ENCODE measurements at regions not wholly inside any gene's neighbourhood (a gene's known extent, or its start where the extent isn't known, plus 50 kb on each side); places are given as distances from the start of the nearest gene placed in this dataset.

- H4K20me1 ChIP-seq (ENCODE audit: insufficient read depth, low read length) = no peaks in the 10 kb centered on the region
- H3K4me2 ChIP-seq (ENCODE audit: low read depth, low read length) = no peak overlapping the region
- H2BK20ac ChIP-seq (ENCODE audit: low read depth, low read length) = no peak overlapping the region
- intact Hi-C loops (cut with micrococcal nuclease) (no loop called here), in situ Hi-C loops (cut with MboI; ENCODE audit: low sequenced_read_pairs) (no loop called here), dilution Hi-C loops (cut with HindIII; ENCODE audit: low sequenced_read_pairs, unreplicated experiment) (no loop called here)
- no peak overlapping the region for H4K5ac ChIP-seq (ENCODE audit: low read depth, low read length)
- H2BK15ac ChIP-seq (ENCODE audit: low read depth, low read length) = no peak overlapping the region
- H4K8ac ChIP-seq (ENCODE audit: low read depth in 2 of 2, low read length in 2 of 2) = no peak overlapping the region
- no peak overlapping the region for H3K18ac ChIP-seq (ENCODE audit: low read depth, low read length)
- TF ChIP-seq MAFK (IDR thresholded peaks at IDR 0.05; ENCODE audit: low read depth, low read length) = no peak
- no peak for TF ChIP-seq MXI1 (IDR thresholded peaks at IDR 0.05; ENCODE audit: borderline replicate concordance, low read depth, low read length)
- no peak for TF ChIP-seq POLR2A (IDR thresholded peaks at IDR 0.05; ENCODE audit: low read depth, low read length)
- no peak for TF ChIP-seq ELK1 (IDR thresholded peaks at IDR 0.05; ENCODE audit: borderline replicate concordance, low read depth, low read length)
- no peak for TF ChIP-seq FOS (IDR thresholded peaks at IDR 0.05; ENCODE audit: low read depth, low read length)
- no peak overlapping the region for H2AK5ac ChIP-seq (ENCODE audit: low read depth, low read length)
- H3K4me3 ChIP-seq (ENCODE audit: insufficient read depth, low read depth, low read length) = no peak overlapping the region
- no peak overlapping the region for H3K56ac ChIP-seq (ENCODE audit: extremely low read depth, insufficient read depth, low read length)
- H3K23ac ChIP-seq (ENCODE audit: low read depth, low read length) = no peak overlapping the region
- POLR2A ChIA-PET (ENCODE audit: unreplicated experiment) = no interaction called here
- H2BK120ac ChIP-seq (ENCODE audit: low read depth, low read length) = no peak overlapping the region
- no peak overlapping the region for H3K9ac ChIP-seq (ENCODE audit: low read depth, low read length)
- H2AK9ac ChIP-seq (replicated peaks; ENCODE audit: low read depth, low read length, poor library complexity) = no peak overlapping the region
- no TSS peak for BruUV-seq (replicated peaks)
- H3K79me1 ChIP-seq (ENCODE audit: low read depth in 1 of 2, low read length in 2 of 2) = no peaks in the 10 kb centered on the region
- H4K91ac ChIP-seq (ENCODE audit: insufficient read depth, low read depth, low read length) = no peak overlapping the region
- CTCF ChIA-PET = interaction anchor here (0.6 kb wide), 1 partner anchor 237 kb away, joined by 3 read pairs; no protein-coding TSS in a partner anchor
- H3K9me1 ChIP-seq (ENCODE audit: insufficient read depth, low read length) = no peaks in the 10 kb centered on the region
- H3K27me3 ChIP-seq (ENCODE audit: control insufficient read depth, insufficient read depth, low read length) = no peaks in the 10 kb centered on the region
- H3K14ac ChIP-seq (replicated peaks; ENCODE audit: low read depth, low read length) = no peak overlapping the region
- H2AFZ ChIP-seq (replicated peaks; ENCODE audit: low read length, poor library complexity) = no peak overlapping the region
- no peak overlapping the region for H3K27ac ChIP-seq (ENCODE audit: insufficient read depth, low read length)
- no peak for DNase-seq
- no peaks in the 10 kb centered on the region for H3K36me3 ChIP-seq (ENCODE audit: control insufficient read depth, insufficient read depth, low read length)
- H3K4ac ChIP-seq (ENCODE audit: low read depth, low read length) = no peak overlapping the region
- H3K4me1 ChIP-seq (ENCODE audit: control insufficient read depth, insufficient read depth, low read length) = no peaks in the 10 kb centered on the region
- 0 out of 2 replicates have a peak, but pooled peaks cover 4% of the 10 kb centered on the region for H3K9me3 ChIP-seq (ENCODE audit: control insufficient read depth, insufficient read depth, low read length)
- no peak for ATAC-seq (ENCODE audit: low read depth)
- H2BK5ac ChIP-seq (ENCODE audit: low read depth, low read length, poor library complexity, severe bottlenecking) = no peak overlapping the region
Observed at GRCh38 chr13:90808838-90809237, 538.6 kb upstream of the MIR17HG start.

Data from IMR-90 (cell line).